ENCODE measurements at regions not wholly inside any gene's neighbourhood (a gene's known extent, or its start where the extent isn't known, plus 50 kb on each side); places are given as distances from the start of the nearest gene placed in this dataset.

GRCh38 chr17:31654936-31655335 lies 204.1 kb downstream of the COPRS start:
- no peak overlapping the region for H2AK5ac ChIP-seq (ENCODE audit: low read depth, low read length)
- CTCF ChIA-PET (ENCODE audit: partially characterized antibody) = interaction anchor here (1.4 kb wide), 1 partner anchor 188 kb away, joined by 4 read pairs; no protein-coding TSS in a partner anchor
- H2BK12ac ChIP-seq (ENCODE audit: low read depth, low read length) = no peak overlapping the region
- H2AFZ ChIP-seq (ENCODE audit: low read length) = no peak overlapping the region
- no peaks in the 10 kb centered on the region for H3K79me1 ChIP-seq (ENCODE audit: low read depth, low read length)
- H3K79me2 ChIP-seq (ENCODE audit: control insufficient read depth in 1 of 2, insufficient read depth in 2 of 2, low read length in 2 of 2) = no peaks in the 10 kb centered on the region
- POLR2A ChIA-PET (ENCODE audit: partially characterized antibody) = no interaction called here
- H3K27me3 ChIP-seq (replicated peaks in 1 of 4; ENCODE audit: control insufficient read depth in 3 of 4, extremely low read depth in 1 of 4, insufficient read depth in 3 of 4, low read length in 3 of 4) = no peaks in the 10 kb centered on the region
- no peak for DNase-seq (ENCODE audit: low read depth in 1 of 2, low spot score in 2 of 2)
- no peaks in the 10 kb centered on the region for H3K23me2 ChIP-seq (ENCODE audit: low read depth, low read length)
- no peaks in the 10 kb centered on the region for H4K20me1 ChIP-seq (replicated peaks in 1 of 2; ENCODE audit: control insufficient read depth in 1 of 2, insufficient read depth in 2 of 2, low read length in 2 of 2)
- no peaks in the 10 kb centered on the region for H3K9me3 ChIP-seq (ENCODE audit: insufficient read depth in 2 of 2, low read depth in 1 of 2, low read length in 1 of 2)
- H3K23ac ChIP-seq (ENCODE audit: insufficient read length) = no peak overlapping the region
- no peak overlapping the region for H4K8ac ChIP-seq (ENCODE audit: extremely low read depth, insufficient read depth, low read length)
- H3K27ac ChIP-seq (ENCODE audit: low read depth, low read length) = no peak overlapping the region
- no peak overlapping the region for H4K91ac ChIP-seq (replicated peaks; ENCODE audit: insufficient read length, low read length)
- no peak overlapping the region for H3K14ac ChIP-seq (ENCODE audit: insufficient read length)
- H2BK5ac ChIP-seq (ENCODE audit: low read depth, low read length) = no peak overlapping the region
- H3K4me2 ChIP-seq (ENCODE audit: insufficient read depth in 1 of 2, low read depth in 2 of 2, low read length in 2 of 2) = no peak overlapping the region
- no peak overlapping the region for H2BK120ac ChIP-seq (replicated peaks; ENCODE audit: low read depth, low read length)
- H3K4me1 ChIP-seq (replicated peaks in 1 of 4; ENCODE audit: control insufficient read depth in 3 of 4, insufficient read depth in 4 of 4, low read length in 3 of 4) = no peaks in the 10 kb centered on the region
- no peak overlapping the region for H3K18ac ChIP-seq (ENCODE audit: extremely low read depth, low read length)
- H3K36me3 ChIP-seq (ENCODE audit: control insufficient read depth in 2 of 4, insufficient read depth in 4 of 4, low read length in 3 of 4) = no peaks in the 10 kb centered on the region
- no peak overlapping the region for H2BK15ac ChIP-seq (ENCODE audit: low read length)
- WGBS, 2 experiments (ENCODE audit: extremely low coverage in 1 of 2, insufficient coverage in 1 of 2, insufficient read length in 1 of 2, insufficient replicate concordance in 2 of 2, low coverage in 1 of 2, low lambda C conversion rate in 2 of 2, missing lambda C conversion rate in 1 of 2) = 88% methylated on average over 8 of the region's 8 CpGs; no CpG with 5 or more reads in 1 of the 2 experiments
- H2BK20ac ChIP-seq (ENCODE audit: low read length) = no peak overlapping the region
- no peak overlapping the region for H4K5ac ChIP-seq (ENCODE audit: insufficient read length, low read depth, low read length)
- H3K56ac ChIP-seq (replicated peaks; ENCODE audit: insufficient read length, low read depth, low read length) = no peak overlapping the region
- H3K9ac ChIP-seq (replicated peaks in 1 of 4; ENCODE audit: extremely low read depth in 1 of 4, low read depth in 3 of 4, low read length in 3 of 4) = no peak overlapping the region
- H3K4ac ChIP-seq (replicated peaks; ENCODE audit: insufficient read length, low read depth, low read length) = no peak overlapping the region
- no peak for FAIRE-seq
- H3K4me3 ChIP-seq (ENCODE audit: extremely low read depth in 1 of 4, insufficient read depth in 2 of 4, low read depth in 3 of 4, low read length in 4 of 4) = no peak overlapping the region
- TF ChIP-seq, protein P1, sequence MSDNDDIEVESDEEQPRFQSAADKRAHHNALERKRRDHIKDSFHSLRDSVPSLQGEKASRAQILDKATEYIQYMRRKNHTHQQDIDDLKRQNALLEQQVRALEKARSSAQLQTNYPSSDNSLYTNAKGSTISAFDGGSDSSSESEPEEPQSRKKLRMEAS (IDR thresholded peaks at IDR 0.05) = no peak
- TF ChIP-seq ASH2L (IDR thresholded peaks at IDR 0.05; ENCODE audit: low read length) = no peak
- no peak for TF ChIP-seq EGR1 (IDR thresholded peaks at IDR 0.05; ENCODE audit: borderline replicate concordance, low read depth, low read length)
- TF ChIP-seq E2F6 (IDR thresholded peaks at IDR 0.05) = no peak
- TF ChIP-seq, protein P2, sequence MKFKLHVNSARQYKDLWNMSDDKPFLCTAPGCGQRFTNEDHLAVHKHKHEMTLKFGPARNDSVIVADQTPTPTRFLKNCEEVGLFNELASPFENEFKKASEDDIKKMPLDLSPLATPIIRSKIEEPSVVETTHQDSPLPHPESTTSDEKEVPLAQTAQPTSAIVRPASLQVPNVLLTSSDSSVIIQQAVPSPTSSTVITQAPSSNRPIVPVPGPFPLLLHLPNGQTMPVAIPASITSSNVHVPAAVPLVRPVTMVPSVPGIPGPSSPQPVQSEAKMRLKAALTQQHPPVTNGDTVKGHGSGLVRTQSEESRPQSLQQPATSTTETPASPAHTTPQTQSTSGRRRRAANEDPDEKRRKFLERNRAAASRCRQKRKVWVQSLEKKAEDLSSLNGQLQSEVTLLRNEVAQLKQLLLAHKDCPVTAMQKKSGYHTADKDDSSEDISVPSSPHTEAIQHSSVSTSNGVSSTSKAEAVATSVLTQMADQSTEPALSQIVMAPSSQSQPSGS (IDR thresholded peaks at IDR 0.05; ENCODE audit: low read length) = no peak
- no peak for TF ChIP-seq TAF7 (optimal IDR thresholded peaks at IDR 0.05; ENCODE audit: borderline replicate concordance, low read depth, low read length)
- TF ChIP-seq HDAC2 (IDR thresholded peaks at IDR 0.05; ENCODE audit: borderline replicate concordance in 1 of 2, low read depth in 2 of 2, low read length in 2 of 2) = no peak
- TF ChIP-seq RNF2 (IDR thresholded peaks at IDR 0.05; ENCODE audit: borderline replicate concordance, low read depth, low read length, missing control alignments, poor library complexity, severe bottlenecking) = no peak
- no peak for TF ChIP-seq SP4 (IDR thresholded peaks at IDR 0.05; ENCODE audit: low read length)
- TF ChIP-seq ZNF274 (IDR thresholded peaks at IDR 0.05; ENCODE audit: borderline replicate concordance, extremely low read depth, low read length) = no peak
- TF ChIP-seq TEAD4 (IDR thresholded peaks at IDR 0.05; ENCODE audit: low read depth, low read length) = no peak
- TF ChIP-seq SIX5 (IDR thresholded peaks at IDR 0.05; ENCODE audit: low read depth, low read length) = no peak

Measured in H1 (cell line).